ENCODE measurements at regions not wholly inside any gene's neighbourhood (a gene's known extent, or its start where the extent isn't known, plus 50 kb on each side); places are given as distances from the start of the nearest gene placed in this dataset.

DNA sequence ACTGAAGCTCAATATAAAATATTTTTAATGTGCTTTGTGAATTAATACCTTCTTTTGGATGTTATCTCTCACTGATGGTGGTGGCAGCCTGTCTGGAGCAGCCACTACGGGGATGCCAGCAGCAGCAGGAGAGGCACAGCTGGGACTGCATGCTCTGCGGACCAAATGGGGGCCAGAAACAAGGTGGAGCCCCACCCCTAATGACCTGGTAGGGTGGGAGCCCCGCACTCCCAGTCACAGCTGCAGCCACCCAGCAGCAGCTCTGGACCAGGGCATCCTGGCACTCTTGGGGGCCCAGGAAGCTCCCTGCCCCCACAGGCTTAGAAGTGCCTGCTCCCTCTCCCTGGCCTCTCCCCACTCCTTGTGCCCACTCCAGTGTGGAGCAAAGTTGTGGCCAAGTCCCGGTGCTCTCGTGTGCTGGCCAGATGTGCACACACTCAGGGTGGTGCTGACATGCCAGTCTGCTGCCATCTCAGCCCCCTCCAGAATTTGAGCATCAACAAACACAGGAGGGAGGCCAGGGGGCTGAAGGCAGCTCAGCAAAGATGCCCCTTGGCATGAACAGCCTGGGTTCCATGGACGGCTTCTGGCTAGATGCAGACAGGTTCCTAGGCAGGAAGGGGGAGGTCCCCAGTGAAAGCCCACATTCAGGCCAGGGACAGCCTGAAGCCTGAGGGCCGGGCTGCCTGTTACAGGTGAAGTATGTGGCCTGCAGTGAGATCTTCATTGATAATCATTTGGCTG, 696.7 kb upstream of the SLITRK5 start:
- DNase-seq: no peak

DNA sequence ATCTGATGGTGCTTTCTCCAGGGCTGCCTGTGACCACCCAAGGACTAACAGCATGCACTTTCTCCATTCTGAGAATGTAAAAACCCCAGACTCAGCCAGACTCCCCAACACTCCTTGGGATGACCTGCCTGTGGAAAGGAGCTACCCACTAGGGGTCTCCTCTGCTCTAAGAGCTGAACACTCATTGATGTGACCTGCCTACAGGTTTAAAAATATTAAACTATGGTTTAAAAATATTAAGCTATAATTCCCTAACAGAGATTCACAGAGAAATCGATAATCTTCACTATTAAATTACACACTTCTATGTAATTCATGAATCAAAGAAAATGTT, 696.2 kb upstream of the SLITRK5 start:
- DNase-seq: no peak

GRCh38 chr13:86976521-86977324, 694.4 kb upstream of the SLITRK5 start:
- no peak for DNase-seq

- no peak for DNase-seq
Measured at GRCh38 chr13:86986448-86986847, 684.7 kb upstream of the SLITRK5 start.

- no peak for DNase-seq
Measured at GRCh38 chr13:86992251-86992650, 678.9 kb upstream of the SLITRK5 start.

DNA sequence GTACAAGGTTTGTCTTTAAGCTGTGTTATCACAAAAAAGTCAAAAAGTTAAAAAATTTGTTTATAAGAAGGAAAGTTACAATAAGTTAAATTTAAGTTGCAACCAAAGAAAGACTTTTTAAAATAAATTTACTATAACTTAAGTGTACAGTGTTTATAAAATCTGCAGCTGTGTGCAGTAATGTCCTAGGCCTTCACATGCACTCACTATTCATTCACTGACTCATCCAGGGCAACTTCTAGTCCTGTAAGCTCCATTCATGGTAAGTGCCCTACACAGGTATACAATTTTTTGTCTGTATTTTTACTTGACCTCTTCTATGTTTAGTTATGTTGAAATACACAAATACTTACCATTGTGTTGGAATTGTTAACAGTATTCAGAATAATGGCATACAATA, 667.9 kb upstream of the SLITRK5 start:
- DNase-seq: no peak

DNA sequence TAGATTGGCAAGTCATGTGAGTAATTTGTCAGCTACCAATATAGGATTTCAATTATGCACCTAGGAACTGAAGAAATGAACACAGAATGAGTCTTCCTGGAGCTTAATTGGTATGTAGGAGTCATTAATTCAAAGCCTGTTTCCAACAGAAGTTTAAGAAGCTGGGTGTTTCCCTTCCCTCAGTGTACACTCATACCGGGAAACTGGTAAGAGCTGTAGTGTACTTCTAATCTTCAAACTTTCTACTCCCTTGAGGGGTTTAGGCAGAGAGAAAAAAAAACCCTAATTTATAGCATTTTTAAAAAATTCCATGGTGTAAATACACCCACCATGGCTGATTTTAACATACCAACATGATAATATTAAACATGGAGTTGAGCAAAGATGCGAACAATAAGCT, 665.7 kb upstream of the SLITRK5 start:
- no peak for DNase-seq

DNA sequence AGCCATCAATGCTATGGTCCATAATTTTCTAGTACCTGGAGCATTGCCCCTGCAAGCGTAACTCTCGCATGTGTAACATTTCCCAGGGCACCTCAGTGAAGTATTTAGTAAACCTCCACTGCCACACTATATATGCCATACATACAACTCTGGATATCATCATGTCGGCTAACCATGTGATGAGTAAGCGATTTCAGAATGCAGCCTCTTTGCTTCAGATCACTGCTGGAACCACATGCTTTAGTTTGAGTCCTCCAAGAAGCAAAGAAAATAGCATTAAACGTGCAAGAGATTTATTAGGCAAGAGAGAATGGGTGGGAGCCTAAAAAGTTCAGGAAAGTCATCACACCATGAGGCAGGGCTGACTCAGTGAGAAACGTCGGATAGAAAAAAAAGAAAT, 635.6 kb upstream of the SLITRK5 start:
- no peak for DNase-seq

GRCh38 chr13:87042946-87043345, 628.2 kb upstream of the SLITRK5 start:
- DNase-seq: no peak

DNA sequence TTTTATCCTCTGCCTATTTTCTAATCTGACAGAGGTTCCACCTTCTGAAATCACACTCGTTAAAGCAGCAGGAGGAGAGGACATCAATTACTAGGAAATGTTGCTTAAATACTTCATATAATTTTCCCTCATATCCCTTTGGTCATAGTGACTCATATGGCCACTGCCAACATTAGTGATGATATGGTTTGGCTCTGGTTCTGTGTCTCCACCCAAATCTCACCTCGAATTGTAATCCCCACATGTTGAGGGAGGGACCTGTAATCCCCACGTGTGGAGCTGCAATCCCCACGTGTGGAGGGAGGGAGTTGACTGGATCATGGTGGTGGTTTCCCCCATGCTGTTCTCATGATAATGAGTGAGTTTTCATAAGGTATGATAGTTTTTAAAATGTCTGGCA, 618.4 kb upstream of the SLITRK5 start:
- no peak for DNase-seq

- no peak for DNase-seq
Measured at GRCh38 chr13:87057807-87058520, 613.2 kb upstream of the SLITRK5 start.

- DNase-seq: no peak
Measured at GRCh38 chr13:87058786-87059329, 612.3 kb upstream of the SLITRK5 start.

DNA sequence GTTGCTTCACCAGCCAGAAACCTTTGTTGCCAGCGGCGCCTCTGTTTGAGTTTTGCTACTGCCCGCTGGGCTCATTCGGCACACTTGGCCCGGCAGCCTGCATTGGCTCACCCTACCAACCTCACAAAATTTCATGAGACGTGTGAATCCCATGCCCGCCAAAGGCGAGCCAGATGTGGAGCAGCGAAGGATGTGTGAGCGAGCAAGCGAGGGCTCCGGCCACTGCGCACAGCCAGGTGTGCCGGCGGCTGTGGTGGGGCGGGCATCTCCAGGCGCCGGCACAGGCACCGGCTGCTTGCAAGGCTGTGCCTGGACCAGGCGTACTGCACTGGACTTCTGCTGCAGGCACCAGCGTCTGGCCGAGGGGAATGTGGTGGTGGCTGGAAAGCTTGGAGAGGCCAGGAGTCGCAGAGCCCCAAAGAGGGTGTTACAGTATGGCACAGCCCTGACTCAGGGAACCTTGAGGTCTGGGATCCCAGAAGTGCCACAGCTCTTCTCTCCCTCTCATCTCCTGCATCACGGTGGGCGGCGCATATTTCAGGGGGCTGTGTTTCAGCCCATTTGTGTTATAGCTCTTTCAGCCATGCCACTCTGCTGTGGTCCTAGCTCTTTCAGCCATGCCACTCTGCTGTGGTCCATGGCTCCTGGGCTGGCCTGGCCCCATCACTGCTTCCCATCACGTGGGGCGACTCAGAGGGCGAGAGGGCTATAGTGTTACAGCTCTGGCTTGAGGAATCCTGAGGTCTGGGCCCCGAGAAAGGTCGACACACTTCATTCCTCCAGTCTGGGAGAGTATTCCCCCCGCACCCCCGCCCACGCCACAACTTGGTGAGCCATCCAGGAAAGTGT, 592.0 kb upstream of the SLITRK5 start:
- DNase-seq: no peak

GRCh38 chr13:87080100-87080779, 590.9 kb upstream of the SLITRK5 start:
- DNase-seq: no peak

DNA sequence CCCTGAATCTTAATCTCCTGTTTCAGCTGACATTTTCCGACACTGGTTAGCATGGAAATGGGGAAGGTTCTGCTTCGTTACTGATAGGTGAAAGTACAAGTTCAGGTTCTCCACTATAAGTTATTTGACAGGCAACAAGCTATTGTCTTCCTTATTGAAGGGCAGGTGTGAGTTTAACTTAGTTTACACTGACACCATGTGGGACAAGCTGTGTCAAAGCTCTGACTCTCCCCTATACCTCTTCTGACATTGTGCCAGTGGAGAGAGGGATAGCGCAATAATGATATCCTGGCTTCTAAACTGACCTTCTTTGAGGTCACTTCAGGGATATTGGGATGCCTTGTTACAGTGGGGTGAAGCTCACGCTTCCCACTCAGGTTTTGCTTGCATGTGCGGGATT, 587.0 kb upstream of the SLITRK5 start:
- no peak for DNase-seq

GRCh38 chr13:87087741-87088140, 583.4 kb upstream of the SLITRK5 start:
- no peak for DNase-seq

GRCh38 chr13:87089391-87089790, 581.8 kb upstream of the SLITRK5 start:
- no peak for DNase-seq

- no peak for DNase-seq
Measured at GRCh38 chr13:87093399-87093798, 577.8 kb upstream of the SLITRK5 start.

DNA sequence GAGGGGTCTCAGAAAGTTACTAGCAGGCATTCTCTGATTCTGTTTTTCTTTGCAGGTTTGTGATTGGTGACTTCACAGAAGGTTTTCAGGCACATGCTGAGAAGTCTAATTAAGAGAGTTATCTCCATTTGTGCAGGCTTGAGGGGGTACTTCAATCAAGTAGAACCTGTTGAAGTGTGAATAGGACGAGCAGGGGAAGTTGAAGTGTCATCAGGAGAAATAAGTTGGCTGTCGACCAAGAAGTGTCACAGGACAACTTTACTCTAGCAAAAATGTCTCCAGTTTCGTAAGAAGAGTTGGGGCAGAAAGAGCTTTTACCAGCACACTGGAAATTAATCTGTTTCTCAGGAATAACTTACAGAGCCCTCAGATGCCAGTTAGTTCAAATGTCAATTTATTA, 576.5 kb upstream of the SLITRK5 start:
- DNase-seq: no peak

DNA sequence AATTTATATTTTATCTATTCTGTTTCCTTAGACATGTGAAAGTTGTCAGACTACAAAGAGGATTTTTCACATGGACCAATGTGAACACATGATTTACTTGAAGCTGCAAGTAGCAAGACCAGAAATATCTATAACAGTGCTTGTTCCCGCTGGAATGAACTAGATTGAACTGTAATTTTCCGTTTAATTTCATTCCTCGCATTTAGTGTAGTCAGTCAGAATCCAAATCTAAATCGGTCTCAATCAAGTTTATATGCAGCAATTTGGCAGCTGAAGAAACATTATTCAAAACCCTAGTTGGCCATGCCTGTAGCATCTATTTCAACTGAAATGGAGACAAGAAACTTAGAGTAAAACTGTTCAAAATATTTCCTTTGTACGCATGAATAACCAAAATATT, 570.7 kb upstream of the SLITRK5 start:
- no peak for DNase-seq

- no peak for DNase-seq
Measured at GRCh38 chr13:87107651-87108050, 563.5 kb upstream of the SLITRK5 start.

GRCh38 chr13:87120476-87120875, 550.7 kb upstream of the SLITRK5 start:
- no peak for DNase-seq
